HCT116 (cell line): ENCODE measurements at regions not wholly inside any gene's neighbourhood (a gene's known extent, or its start where the extent isn't known, plus 50 kb on each side); places are given as distances from the start of the nearest gene placed in this dataset.

Experiments
- CTCF ChIP-seq, 3 experiments: fragments of 200-600 bp in 1 of 3; sonication (generic) in 1 of 3; IDR thresholded peaks in 2 of 3; conservative IDR thresholded peaks in 1 of 3; 2 replicates each; pipeline ENCODE4 v1.5.1; 2012 to 2017; ENCODE audit warnings: low read depth in 2 of 3, low read length in 2 of 3, antibody characterized with exemption in 1 of 3, borderline replicate concordance in 1 of 3, control low read depth in 1 of 3, mild to moderate bottlenecking in 1 of 3, mixed read lengths in 1 of 3, mixed run types in 1 of 3, moderate library complexity in 1 of 3; ENCODE audit not compliant: insufficient read depth in 1 of 3
- EGR1 ChIP-seq: IDR thresholded peaks from 2 replicates; pipeline ENCODE4 v1.6.1; 2012; ENCODE audit warnings: low read depth
- EZH2 ChIP-seq: fragments of 200-600 bp; sonication (generic); IDR thresholded peaks from 2 replicates; pipeline ENCODE4 v1.6.1; 2017; ENCODE audit warnings: antibody characterized with exemption, mixed run types
- POLR2AphosphoS5 ChIP-seq: IDR thresholded peaks from 2 replicates; pipeline ENCODE4 v1.6.1; 2011; ENCODE audit warnings: mild to moderate bottlenecking, low read depth, low read length, moderate library complexity
- RAD21 ChIP-seq: IDR thresholded peaks from 2 replicates; pipeline ENCODE4 v1.6.1; 2012; ENCODE audit warnings: low read depth, mild to moderate bottlenecking
- ZFX ChIP-seq: fragments of 450-650 bp; IDR thresholded peaks from 2 replicates; pipeline ENCODE4 v1.6.1; 2017

- TF ChIP-seq CTCF (IDR thresholded peaks at IDR 0.05 in 2 of 3, conservative IDR thresholded peaks at IDR 0.05 in 1 of 3; ENCODE audit: borderline replicate concordance in 1 of 3, insufficient read depth in 1 of 3, low read depth in 2 of 3, low read length in 2 of 3) (no peak), RAD21 (no peak), ZFX (no peak), EGR1 (no peak), POLR2AphosphoS5 (no peak), EZH2 (no peak)
Measured at GRCh38 chr1:55896210-55896609, 681.0 kb upstream of the USP24 start.
